Hepatocyte (in vitro differentiated cells): ENCODE measurements at regions not wholly inside any gene's neighbourhood (a gene's known extent, or its start where the extent isn't known, plus 50 kb on each side); places are given as distances from the start of the nearest gene placed in this dataset.

Experiments
- EZH2 ChIP-seq: fragments of 200-600 bp; sonication (generic); IDR thresholded peaks from 2 replicates; pipeline ENCODE4 v1.6.1; 2016; ENCODE audit warnings: antibody characterized with exemption, mild to moderate bottlenecking, borderline replicate concordance
- TF ChIP-seq, protein P1 (sequence below): fragments of 200-600 bp; sonication (generic); IDR thresholded peaks from 2 replicates; pipeline ENCODE4 v1.5.1; 2016; ENCODE audit warnings: antibody characterized with exemption, mild to moderate bottlenecking; ENCODE audit not compliant: poor library complexity

DNA sequence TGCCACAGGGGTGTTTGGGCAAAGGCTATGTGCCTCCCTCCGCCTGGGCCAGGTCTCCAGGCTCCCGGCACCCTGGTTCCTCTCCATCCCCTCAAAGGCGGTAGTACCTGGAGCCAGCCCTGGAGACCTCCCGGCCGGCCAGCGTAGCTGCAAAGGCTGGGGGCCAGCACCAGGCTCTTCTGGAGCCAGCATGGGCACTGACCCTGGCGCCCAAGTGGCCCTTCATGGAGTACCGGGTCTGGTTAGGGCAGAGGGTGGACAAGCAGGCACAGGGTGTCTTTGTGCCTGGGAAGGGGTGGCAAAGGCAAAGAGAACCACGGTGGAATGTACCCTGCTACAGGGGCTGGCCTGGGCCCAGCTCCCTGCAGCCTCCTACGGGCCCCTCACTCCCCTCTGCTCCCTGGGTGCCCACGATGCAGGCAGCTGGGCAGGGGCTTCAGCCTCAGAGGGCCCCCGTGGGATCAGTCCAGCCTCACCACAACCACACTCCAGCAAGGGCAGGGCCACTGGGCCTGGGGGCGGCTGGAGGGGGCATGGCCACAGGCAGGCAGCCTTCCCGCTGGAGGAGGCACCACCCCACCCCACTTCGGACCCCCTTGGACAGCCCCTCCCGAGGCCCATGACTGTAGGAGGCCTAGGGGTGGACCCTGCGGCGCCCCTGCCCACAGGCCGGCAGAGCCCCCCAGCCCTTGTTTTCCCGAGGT, 112.9 kb upstream of the NKX1-1 start:
- TF ChIP-seq, protein P1, sequence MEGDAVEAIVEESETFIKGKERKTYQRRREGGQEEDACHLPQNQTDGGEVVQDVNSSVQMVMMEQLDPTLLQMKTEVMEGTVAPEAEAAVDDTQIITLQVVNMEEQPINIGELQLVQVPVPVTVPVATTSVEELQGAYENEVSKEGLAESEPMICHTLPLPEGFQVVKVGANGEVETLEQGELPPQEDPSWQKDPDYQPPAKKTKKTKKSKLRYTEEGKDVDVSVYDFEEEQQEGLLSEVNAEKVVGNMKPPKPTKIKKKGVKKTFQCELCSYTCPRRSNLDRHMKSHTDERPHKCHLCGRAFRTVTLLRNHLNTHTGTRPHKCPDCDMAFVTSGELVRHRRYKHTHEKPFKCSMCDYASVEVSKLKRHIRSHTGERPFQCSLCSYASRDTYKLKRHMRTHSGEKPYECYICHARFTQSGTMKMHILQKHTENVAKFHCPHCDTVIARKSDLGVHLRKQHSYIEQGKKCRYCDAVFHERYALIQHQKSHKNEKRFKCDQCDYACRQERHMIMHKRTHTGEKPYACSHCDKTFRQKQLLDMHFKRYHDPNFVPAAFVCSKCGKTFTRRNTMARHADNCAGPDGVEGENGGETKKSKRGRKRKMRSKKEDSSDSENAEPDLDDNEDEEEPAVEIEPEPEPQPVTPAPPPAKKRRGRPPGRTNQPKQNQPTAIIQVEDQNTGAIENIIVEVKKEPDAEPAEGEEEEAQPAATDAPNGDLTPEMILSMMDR = no peak
- no peak for TF ChIP-seq EZH2
